GM23248 (cell line): ENCODE measurements at regions not wholly inside any gene's neighbourhood (a gene's known extent, or its start where the extent isn't known, plus 50 kb on each side); places are given as distances from the start of the nearest gene placed in this dataset.
"Not testable (repeated sequence)": the region's sequence is repeated elsewhere in the genome, so short reads cannot be mapped to it uniquely, and the experiment has no call there.

Experiments
- DNase-seq: peaks from one replicate; pipeline ENCODE4 v3.0.0-alpha.2; 2015
- H2AFZ ChIP-seq: fragments of 200-600 bp; sonication (generic); 2 replicates; pipeline ENCODE4 v1.6.1; 2016; ENCODE audit warnings: antibody characterized with exemption
- H3F3A ChIP-seq: fragments of 200-600 bp; sonication (generic); 2 replicates; pipeline ENCODE4 v1.6.1; 2016; ENCODE audit warnings: mild to moderate bottlenecking, antibody characterized with exemption, mixed run types; ENCODE audit not compliant: insufficient read depth
- H3K27ac ChIP-seq: fragments of 200-600 bp; sonication (generic); 2 replicates; pipeline ENCODE4 v1.5.1; 2016; ENCODE audit warnings: mild to moderate bottlenecking
- H3K27me3 ChIP-seq: fragments of 200-600 bp; sonication (generic); replicated peaks from 2 replicates; pipeline ENCODE4 v1.6.1; 2016; ENCODE audit warnings: mild to moderate bottlenecking; ENCODE audit not compliant: insufficient read depth
- H3K36me3 ChIP-seq: fragments of 200-600 bp; sonication (generic); 2 replicates; pipeline ENCODE4 v1.6.1; 2016; ENCODE audit warnings: low read depth, mild to moderate bottlenecking
- H3K4me1 ChIP-seq: fragments of 200-600 bp; sonication (generic); 2 replicates; pipeline ENCODE4 v1.6.1; 2016; ENCODE audit warnings: mild to moderate bottlenecking; ENCODE audit not compliant: insufficient read depth
- H3K4me2 ChIP-seq: fragments of 200-600 bp; sonication (generic); one replicate; pipeline ENCODE4 v1.6.1; 2016; ENCODE audit warnings: mild to moderate bottlenecking; ENCODE audit not compliant: unreplicated experiment
- H3K4me3 ChIP-seq: fragments of 200-600 bp; sonication (generic); 2 replicates; pipeline ENCODE4 v1.5.1; 2016; ENCODE audit warnings: mild to moderate bottlenecking
- H3K79me2 ChIP-seq: fragments of 200-600 bp; sonication (generic); 2 replicates; pipeline ENCODE4 v1.6.1; 2016; ENCODE audit warnings: mild to moderate bottlenecking; ENCODE audit not compliant: insufficient read depth
- H3K9ac ChIP-seq: fragments of 200-600 bp; sonication (generic); 2 replicates; pipeline ENCODE4 v1.6.1; 2016; ENCODE audit warnings: mild to moderate bottlenecking
- H3K9me2 ChIP-seq: fragments of 200-600 bp; sonication (generic); 2 replicates; pipeline ENCODE4 v1.6.1; 2016; ENCODE audit warnings: mixed run types, mild to moderate bottlenecking, moderate library complexity; ENCODE audit not compliant: insufficient read depth
- H3K9me3 ChIP-seq: fragments of 200-600 bp; sonication (generic); one replicate; pipeline ENCODE4 v1.6.1; 2017; ENCODE audit warnings: low read depth
- H4K20me1 ChIP-seq: fragments of 200-600 bp; sonication (generic); 2 replicates; pipeline ENCODE4 v1.6.0; 2016; ENCODE audit not compliant: insufficient read depth
- EZH2 ChIP-seq: fragments of 200-600 bp; sonication (generic); IDR thresholded peaks from 2 replicates; pipeline ENCODE4 v1.6.1; 2018; ENCODE audit warnings: antibody characterized with exemption, mild to moderate bottlenecking; ENCODE audit not compliant: insufficient read depth, poor library complexity, severe bottlenecking
- EZH2phosphoT487 ChIP-seq: fragments of 200-600 bp; sonication (generic); IDR thresholded peaks from 2 replicates; pipeline ENCODE4 v1.6.1; 2018; ENCODE audit warnings: antibody characterized with exemption, moderate library complexity, mild to moderate bottlenecking, low read depth; ENCODE audit not compliant: insufficient read depth
- WGBS, 2 experiments: methylation state at CpG; one replicate each; pipeline ENCODE4 v1.1.6; 2015 to 2017; ENCODE audit warnings: low lambda C conversion rate in 2 of 2, low coverage in 1 of 2; ENCODE audit errors: missing lambda C conversion rate in 2 of 2; 5-methylcytosine and 5-hydroxymethylcytosine counted together
- in situ Hi-C: fragments of 300-500 bp; cut with MboI; formaldehyde crosslinking; loops from 2 replicates; pipeline ENCODE4 v1.15.0; 2020

DNA sequence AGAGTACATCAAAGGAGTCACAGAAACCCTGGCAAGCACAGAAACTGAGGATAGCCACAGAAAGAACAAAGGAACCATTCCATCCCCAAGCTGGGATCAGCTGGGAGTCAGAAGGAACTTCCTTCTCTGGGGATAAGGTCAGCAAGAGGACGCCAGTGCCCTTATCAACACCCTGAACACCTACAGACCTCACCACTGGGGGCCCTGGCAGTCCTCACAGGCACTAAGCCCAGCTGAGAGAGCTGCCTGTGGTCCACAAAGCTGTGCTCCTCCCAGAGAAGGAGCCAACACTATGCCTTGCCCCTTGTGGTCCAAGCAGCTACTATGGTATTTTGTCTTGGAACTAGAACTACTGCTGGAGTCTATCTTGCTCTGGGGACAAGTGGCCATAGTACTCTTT is 171.1 kb upstream of the CCDC196 start:
- Histone ChIP-seq H3K9me3 (no peaks in the 10 kb centered on the region), H3K4me3 (no peak overlapping the region), H3K9ac (no peak overlapping the region), H3F3A (no peaks in the 10 kb centered on the region), H3K27me3 (no peaks in the 10 kb centered on the region), H4K20me1 (no peaks in the 10 kb centered on the region), H3K9me2 (no peaks in the 10 kb centered on the region), H3K79me2 (no peaks in the 10 kb centered on the region), H3K36me3 (no peaks in the 10 kb centered on the region), H3K4me2 (no peak overlapping the region), H3K27ac (no peak overlapping the region), H2AFZ (no peak overlapping the region), H3K4me1 (no peaks in the 10 kb centered on the region)
- 0 to 6% methylated on average over 1 of the region's 1 CpG for WGBS, 2 experiments
- no peak for TF ChIP-seq EZH2
- no peak for TF ChIP-seq EZH2phosphoT487
- in situ Hi-C loops = no loop called here
- DNase-seq = no peak

DNA sequence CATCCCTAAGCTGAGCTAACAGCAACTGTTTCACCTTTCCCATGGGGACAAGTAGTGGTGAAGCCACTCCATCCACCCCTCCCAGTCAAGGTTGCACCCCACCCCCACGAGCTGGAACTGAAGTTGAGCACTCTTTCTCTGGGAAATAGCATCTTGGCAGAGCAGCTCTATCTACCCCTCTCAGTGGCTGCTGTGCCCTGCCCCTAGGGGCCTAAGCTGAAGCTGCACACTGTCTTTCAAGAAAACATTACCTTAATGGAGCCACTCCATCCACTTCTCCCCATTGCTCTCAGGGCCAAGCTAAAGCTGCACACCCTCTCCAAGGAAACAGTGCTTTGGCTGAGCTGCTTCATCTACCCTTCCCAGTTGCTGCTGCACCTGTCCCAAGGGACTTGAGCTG is 170.6 kb upstream of the CCDC196 start:
- no peaks in the 10 kb centered on the region for H3K9me3 ChIP-seq
- no peak overlapping the region for H3K4me3 ChIP-seq
- no peaks in the 10 kb centered on the region for H3K79me2 ChIP-seq
- H3K9me2 ChIP-seq = no peaks in the 10 kb centered on the region
- H3F3A ChIP-seq = no peaks in the 10 kb centered on the region
- TF ChIP-seq EZH2 (no peak), EZH2phosphoT487 (no peak)
- no peak overlapping the region for H2AFZ ChIP-seq
- no peaks in the 10 kb centered on the region for H3K4me1 ChIP-seq
- no peaks in the 10 kb centered on the region for H4K20me1 ChIP-seq
- H3K27me3 ChIP-seq = no peaks in the 10 kb centered on the region
- H3K27ac ChIP-seq = no peak overlapping the region
- in situ Hi-C loops = no loop called here
- DNase-seq = no peak
- no peak overlapping the region for H3K9ac ChIP-seq
- no peak overlapping the region for H3K4me2 ChIP-seq
- WGBS, 2 experiments = 0% methylated on average over 1 of the region's 1 CpG
- H3K36me3 ChIP-seq = no peaks in the 10 kb centered on the region

DNA sequence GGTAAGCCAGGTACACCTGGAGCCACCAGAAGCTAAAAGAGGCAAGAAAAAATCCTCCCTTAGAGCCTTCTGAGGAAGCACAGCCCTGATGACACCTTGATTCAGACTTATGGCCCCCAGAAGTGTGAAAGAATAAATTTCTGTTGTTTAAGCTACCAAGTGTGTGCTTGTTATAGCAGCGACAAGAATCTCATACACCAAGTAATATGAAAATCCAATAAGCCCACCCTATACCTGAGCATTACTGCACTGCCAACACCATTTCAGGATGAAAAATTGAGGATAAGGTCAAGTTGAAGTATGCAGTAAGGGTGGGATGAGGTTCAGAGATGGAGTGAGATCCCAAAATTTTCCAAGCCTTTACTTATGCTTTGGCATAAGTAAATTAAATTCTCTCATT is 163.6 kb upstream of the CCDC196 start:
- TF ChIP-seq EZH2 (no peak), EZH2phosphoT487 (no peak)
- Histone ChIP-seq H3K27ac (no peak overlapping the region), H3K27me3 (no peaks in the 10 kb centered on the region), H2AFZ (no peak overlapping the region), H3K4me2 (no peak overlapping the region), H3K79me2 (no peaks in the 10 kb centered on the region), H3K36me3 (no peaks in the 10 kb centered on the region), H3K4me1 (no peaks in the 10 kb centered on the region), H3K9me3 (peaks cover 3% of the 10 kb centered on the region), H4K20me1 (no peaks in the 10 kb centered on the region), H3K9me2 (no peaks in the 10 kb centered on the region), H3F3A (no peaks in the 10 kb centered on the region), H3K9ac (no peak overlapping the region), H3K4me3 (no peak overlapping the region)
- DNase-seq = no peak
- in situ Hi-C loops = no loop called here
- 81 to 82% methylated on average over 1 of the region's 1 CpG for WGBS, 2 experiments

DNA sequence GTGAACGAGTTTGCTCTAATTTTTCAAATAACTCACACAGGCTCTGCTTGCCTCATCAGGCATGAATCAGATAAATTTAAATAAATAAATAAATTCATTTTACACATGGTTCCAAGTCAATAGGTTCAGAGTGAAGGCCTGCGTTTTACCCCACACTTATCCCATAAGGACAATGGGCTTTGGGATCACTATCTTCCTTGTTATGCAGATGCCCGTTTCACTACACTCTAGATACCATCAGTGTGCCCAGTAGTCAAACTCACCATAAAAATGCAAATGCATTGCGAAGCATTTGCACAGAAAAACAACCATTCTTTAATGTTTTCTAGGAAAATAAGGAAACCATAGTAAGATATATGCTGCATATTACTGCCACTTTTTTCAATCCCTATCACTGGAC is 155.9 kb upstream of the CCDC196 start:
- DNase-seq = no peak
- no peak overlapping the region for H3K4me3 ChIP-seq
- no peaks in the 10 kb centered on the region for H3K9me3 ChIP-seq
- H3F3A ChIP-seq = peaks cover 4% of the 10 kb centered on the region; the same call in 1 of the 2 replicates
- no peak overlapping the region for H3K4me2 ChIP-seq
- no peak overlapping the region for H2AFZ ChIP-seq
- in situ Hi-C loops = no loop called here
- H3K9me2 ChIP-seq = no peaks in the 10 kb centered on the region
- no peak overlapping the region for H3K9ac ChIP-seq
- no peaks in the 10 kb centered on the region for H3K27me3 ChIP-seq
- H3K27ac ChIP-seq = no peak overlapping the region
- TF ChIP-seq EZH2 (no peak), EZH2phosphoT487 (no peak)
- H4K20me1 ChIP-seq = no peaks in the 10 kb centered on the region
- H3K36me3 ChIP-seq = no peaks in the 10 kb centered on the region
- peaks cover 7% of the 10 kb centered on the region; the same call in 1 of the 2 replicates for H3K4me1 ChIP-seq
- 52 to 53% methylated on average over 4 of the region's 4 CpGs for WGBS, 2 experiments
- H3K79me2 ChIP-seq = no peaks in the 10 kb centered on the region

DNA sequence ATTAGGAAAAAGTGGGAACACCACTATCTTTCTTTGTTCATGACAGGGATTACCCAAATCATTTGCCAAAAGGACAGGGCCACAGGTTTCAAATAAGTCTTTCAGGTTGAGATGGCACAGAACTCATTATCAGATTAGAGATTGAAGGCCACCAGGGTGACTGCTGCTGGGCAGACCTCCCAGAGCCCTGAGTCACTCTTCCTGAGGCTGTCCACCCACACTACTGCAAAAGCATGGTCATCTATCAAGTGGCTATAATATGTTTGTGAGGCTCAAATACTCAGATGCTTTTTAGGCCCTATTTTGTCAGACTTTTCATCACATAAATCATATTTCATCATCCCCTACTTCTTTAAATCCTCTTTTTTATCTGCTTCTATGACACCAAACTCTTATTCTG is 155.3 kb upstream of the CCDC196 start:
- no peaks in the 10 kb centered on the region for H3K9me2 ChIP-seq
- no peaks in the 10 kb centered on the region for H3K27me3 ChIP-seq

DNA sequence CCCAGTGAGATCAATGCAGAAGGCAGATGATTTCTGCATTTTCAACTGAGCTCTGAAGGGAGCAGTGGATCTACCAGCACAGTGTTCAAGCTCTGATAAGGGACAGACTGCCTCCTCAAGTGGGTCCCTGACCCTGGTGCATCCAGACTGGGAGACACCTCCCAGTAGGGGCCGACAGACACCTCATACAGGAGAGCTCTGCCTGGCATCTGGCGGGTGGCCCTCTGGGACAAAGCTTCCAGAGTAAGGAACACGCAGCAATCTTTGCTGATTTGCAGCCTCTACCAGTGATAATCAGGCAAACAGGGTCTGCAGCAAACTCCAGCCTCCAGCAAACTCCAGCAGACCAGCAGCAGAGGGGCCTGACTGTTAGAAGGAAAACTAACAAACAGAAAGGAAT is 152.9 kb upstream of the CCDC196 start:
- H3K4me3 ChIP-seq, H3K36me3 ChIP-seq, in situ Hi-C loops, H3K9ac ChIP-seq, H3K9me2 ChIP-seq, H3K27me3 ChIP-seq, H3K9me3 ChIP-seq, H3K27ac ChIP-seq, H3F3A ChIP-seq, H2AFZ ChIP-seq, H3K4me2 ChIP-seq, H4K20me1 ChIP-seq, H3K79me2 ChIP-seq, DNase-seq, H3K4me1 ChIP-seq: not testable (repeated sequence)
- 64 to 67% methylated on average over 3 of the region's 3 CpGs for WGBS, 2 experiments

More for the DNA sequence above, 155.3 kb upstream of the CCDC196 start:
- H3K4me3 ChIP-seq = no peak overlapping the region
- peaks cover 4% of the 10 kb centered on the region; the same call in 1 of the 2 replicates for H3F3A ChIP-seq
- no peaks in the 10 kb centered on the region for H3K36me3 ChIP-seq
- TF ChIP-seq EZH2phosphoT487 (no peak), EZH2 (no peak)
- H3K9ac ChIP-seq = no peak overlapping the region
- peak; percentile 36 for DNase-seq
- no peak overlapping the region for H3K27ac ChIP-seq
- H2AFZ ChIP-seq = no peak overlapping the region
- H3K79me2 ChIP-seq = no peaks in the 10 kb centered on the region
- H3K4me2 ChIP-seq = no peak overlapping the region
- no peaks in the 10 kb centered on the region for H4K20me1 ChIP-seq
- peaks cover 7% of the 10 kb centered on the region; the same call in 1 of the 2 replicates for H3K4me1 ChIP-seq
- in situ Hi-C loops = no loop called here
- no peaks in the 10 kb centered on the region for H3K9me3 ChIP-seq
